RWPE1 (cell line): ENCODE measurements at regions not wholly inside any gene's neighbourhood (a gene's known extent, or its start where the extent isn't known, plus 50 kb on each side); places are given as distances from the start of the nearest gene placed in this dataset.

Experiments used
- CTCF ChIA-PET: fragments of 350-600 bp; sonication (Branson Sonifier 250); formaldehyde crosslinking; extraction: SDS; loops from one replicate; lab custom pipeline; 2021; lab: Yijun Ruan, JAX
- POLR2A ChIA-PET: fragments of 400-600 bp; formaldehyde crosslinking; extraction: SDS; loops from one replicate; lab custom pipeline; 2020; ENCODE audit warnings: antibody characterized with exemption; ENCODE audit not compliant: low non-redundant PET; lab: Yijun Ruan, JAX
- DNase-seq: peaks from one replicate; pipeline ENCODE4 v3.0.0; 2012; ENCODE audit warnings: low spot score
- H3K27ac ChIP-seq: fragments of 450-650 bp; 2 replicates; pipeline ENCODE4 v1.5.1; 2017
- CTCF ChIP-seq: fragments of 450-650 bp; conservative IDR thresholded peaks from 2 replicates; pipeline ENCODE4 v1.5.1; 2017; ENCODE audit warnings: low read depth, mild to moderate bottlenecking

GRCh38 chr13:71935166-71935840, 68.3 kb upstream of the DACH1 start:
- POLR2A ChIA-PET = no interaction called here
- no peak for TF ChIP-seq CTCF
- no peak for DNase-seq
- CTCF ChIA-PET = no interaction called here
- no peak overlapping the region for H3K27ac ChIP-seq

GRCh38 chr13:71924931-71925330, 57.9 kb upstream of the DACH1 start:
- no peak for TF ChIP-seq CTCF
- DNase-seq = no peak
- ChIA-PET POLR2A (no interaction called here), CTCF (no interaction called here)
- H3K27ac ChIP-seq = no peak overlapping the region

- no peak for DNase-seq
- H3K27ac ChIP-seq = no peak overlapping the region
- no peak for TF ChIP-seq CTCF
- CTCF ChIA-PET = no interaction called here
- POLR2A ChIA-PET = no interaction called here
Observed at GRCh38 chr13:71922194-71922593, 55.2 kb upstream of the DACH1 start.
